Endometrial microvascular endothelial cells (primary cell): ENCODE measurements at regions not wholly inside any gene's neighbourhood (a gene's known extent, or its start where the extent isn't known, plus 50 kb on each side); places are given as distances from the start of the nearest gene placed in this dataset.

Experiments
- in situ Hi-C: cut with HindIII; loops from 2 replicates; pipeline ENCODE4 v1.10.0; 2017; ENCODE audit warnings: low sequenced_read_pairs, low pct_unique_long_range_greater_than_20kb; ENCODE audit errors: inconsistent ontology term

- in situ Hi-C loops = no loop called here
Observed at GRCh38 chr10:28250782-28251181, 52.1 kb downstream of the MPP7 start.

DNA sequence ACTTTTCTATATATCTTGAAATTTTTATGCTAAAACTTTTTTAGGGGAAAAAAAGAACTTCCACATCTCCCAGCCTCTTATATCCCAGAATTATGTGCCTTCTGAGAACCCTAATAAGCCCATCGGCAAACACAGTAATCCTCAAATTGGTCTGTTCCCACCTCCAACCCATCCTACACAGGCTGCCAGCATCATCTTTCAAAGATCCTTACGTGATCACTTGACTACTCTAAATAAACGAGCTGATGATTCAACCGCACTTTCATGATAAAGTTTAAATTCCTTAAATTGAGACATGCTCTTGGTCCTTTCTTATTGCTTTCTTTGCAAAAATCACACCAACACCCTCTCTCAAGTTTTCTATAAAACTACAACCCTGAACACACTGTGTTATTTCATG, 52.5 kb downstream of the MPP7 start:
- in situ Hi-C loops = no loop called here

DNA sequence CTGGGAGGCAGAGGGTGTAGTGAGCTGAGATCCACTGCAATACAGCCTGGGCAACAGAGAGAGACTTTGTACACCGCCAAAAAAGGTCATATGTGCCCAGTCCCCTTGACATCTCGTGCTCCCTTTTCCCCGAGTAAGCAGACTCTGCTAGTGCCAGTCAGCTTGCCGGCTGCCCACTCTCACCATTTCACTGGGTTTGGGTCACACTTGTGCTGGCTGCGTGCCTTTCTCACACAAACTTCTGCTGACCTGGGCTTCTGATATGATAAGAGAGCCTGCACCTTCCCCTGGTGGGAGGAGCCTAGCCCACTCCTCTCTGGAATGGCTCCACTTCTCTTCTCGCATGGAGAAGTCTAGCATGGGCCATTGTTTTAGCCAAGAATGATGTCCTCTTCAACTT, 53.4 kb downstream of the MPP7 start:
- in situ Hi-C loops = no loop called here

GRCh38 chr10:28248092-28248491, 54.8 kb downstream of the MPP7 start:
- in situ Hi-C loops = no loop called here

- in situ Hi-C loops = no loop called here
Observed at GRCh38 chr10:28246023-28246422, 56.8 kb downstream of the MPP7 start.

- in situ Hi-C loops = no loop called here
Observed at GRCh38 chr10:28243923-28244322, 58.9 kb downstream of the MPP7 start.

DNA sequence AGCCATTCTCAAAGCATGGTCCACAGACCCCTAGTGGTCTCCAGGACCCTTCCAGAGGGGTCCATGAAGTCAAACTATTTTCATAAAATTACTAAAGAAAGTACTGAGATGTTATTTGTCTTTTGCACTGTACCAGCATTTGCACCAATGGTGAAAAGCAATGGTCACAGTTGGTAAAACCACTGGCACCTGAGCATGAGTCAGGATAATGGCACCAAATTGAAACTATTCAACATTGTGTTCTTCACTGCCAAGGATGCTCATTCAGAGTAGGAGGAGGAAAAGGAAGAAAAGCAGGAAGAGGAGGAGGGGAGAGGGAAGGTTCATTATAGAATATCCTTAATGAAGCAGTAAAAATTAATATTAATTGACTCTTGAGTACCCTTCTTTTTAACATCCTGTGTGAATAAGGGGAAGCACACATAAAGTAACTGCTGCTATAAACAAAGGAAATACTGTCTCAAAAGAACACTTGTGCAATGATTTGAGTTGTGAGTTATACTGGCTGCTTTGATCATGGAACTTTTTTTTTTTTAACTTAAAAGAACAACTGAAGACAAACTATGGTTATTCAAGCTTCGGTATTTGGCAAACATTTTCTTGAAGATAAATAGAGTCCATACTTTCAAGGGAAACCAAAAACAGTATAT, 60.2 kb downstream of the MPP7 start:
- in situ Hi-C loops = no loop called here

DNA sequence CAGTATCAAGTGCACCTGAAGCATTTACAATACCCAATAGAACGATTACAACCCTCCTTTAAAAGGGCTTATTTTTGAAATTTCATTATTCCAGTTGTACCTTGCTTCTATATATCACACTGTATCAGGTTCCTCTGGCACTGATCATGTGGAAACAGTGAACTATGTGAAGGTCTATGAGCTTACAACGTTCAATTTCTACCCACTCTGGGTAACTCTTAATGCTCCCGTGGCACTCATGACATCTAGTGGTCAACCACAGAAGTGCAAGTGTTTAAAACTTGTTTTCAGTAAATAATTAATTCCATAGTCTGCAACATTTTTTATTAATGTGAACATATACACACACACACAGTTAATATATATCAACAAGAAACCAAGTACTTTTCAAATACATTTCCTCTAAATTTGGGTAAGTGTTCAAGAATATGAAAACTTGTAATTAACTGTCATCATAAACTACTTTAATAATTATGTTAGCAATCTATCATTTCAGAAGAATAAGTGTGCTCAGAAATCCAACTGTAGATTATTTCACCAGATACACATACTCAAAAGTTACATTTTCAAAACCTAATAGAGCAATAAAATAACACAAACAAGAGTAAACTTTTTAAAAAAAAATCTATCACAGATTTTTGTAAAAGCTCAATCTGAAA, 61.0 kb downstream of the MPP7 start:
- in situ Hi-C loops = no loop called here

- in situ Hi-C loops = no loop called here
Observed at GRCh38 chr10:28240400-28240799, 62.5 kb downstream of the MPP7 start.

- in situ Hi-C loops = no loop called here
Observed at GRCh38 chr10:28236591-28236990, 66.3 kb downstream of the MPP7 start.

DNA sequence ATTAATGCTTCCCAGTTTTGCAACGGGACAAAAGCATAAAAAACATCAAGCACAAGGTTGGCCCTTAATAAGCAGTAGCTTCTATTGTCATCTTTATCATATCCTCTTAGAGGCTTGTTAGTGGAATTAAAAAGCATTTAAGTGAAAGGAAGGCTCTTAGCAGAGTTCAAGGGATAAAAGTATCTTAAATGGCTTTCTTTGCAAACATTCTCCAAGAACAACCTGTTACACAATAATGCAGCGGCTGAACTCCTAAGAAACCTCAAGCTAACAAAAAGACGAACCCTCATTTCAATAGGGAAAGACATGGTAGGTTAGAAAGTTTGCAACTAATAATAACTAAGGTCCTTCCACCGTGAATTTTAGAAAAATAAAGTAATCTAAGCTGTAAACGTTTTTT, 82.1 kb downstream of the MPP7 start:
- in situ Hi-C loops = no loop called here

- in situ Hi-C loops = no loop called here
Observed at GRCh38 chr10:28219251-28219650, 83.6 kb downstream of the MPP7 start.

DNA sequence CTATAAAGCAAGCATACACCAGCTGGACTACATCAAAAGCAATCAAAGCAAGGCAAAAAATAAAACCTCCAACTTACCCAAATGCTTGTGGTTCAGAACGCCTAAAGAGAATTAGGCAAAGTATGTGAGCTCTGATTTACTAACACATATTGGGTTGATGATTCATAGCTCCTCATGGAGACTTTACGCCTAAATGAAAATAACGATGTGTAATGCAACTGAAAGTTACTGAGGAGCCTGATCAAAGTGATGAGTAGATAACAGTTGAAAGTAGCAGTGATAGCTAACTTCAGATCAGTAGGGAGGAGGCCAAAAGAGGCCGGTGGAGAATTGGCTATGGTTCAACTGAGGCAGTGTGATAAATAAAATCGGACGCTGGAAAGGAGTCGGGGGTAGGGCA, 85.0 kb downstream of the MPP7 start:
- in situ Hi-C loops = no loop called here

DNA sequence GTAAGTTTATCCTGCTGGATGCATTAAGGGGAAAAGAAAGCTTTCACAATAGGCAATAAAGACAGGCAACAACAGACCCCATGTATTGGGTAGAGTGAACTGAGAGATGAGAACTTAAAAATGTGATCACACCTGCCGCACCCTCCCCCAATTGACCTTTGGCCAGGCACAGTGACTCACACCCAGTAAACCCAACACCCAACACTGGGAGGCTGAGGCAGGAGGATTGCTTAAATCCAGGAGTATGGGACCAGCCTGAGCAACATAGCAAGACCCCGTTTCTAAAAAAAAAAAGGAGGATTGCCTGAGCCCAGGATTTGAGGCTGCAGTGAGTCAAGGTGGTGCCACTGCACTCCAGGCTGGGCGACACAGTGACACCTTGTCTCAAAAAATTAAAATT, 86.9 kb downstream of the MPP7 start:
- in situ Hi-C loops = no loop called here

DNA sequence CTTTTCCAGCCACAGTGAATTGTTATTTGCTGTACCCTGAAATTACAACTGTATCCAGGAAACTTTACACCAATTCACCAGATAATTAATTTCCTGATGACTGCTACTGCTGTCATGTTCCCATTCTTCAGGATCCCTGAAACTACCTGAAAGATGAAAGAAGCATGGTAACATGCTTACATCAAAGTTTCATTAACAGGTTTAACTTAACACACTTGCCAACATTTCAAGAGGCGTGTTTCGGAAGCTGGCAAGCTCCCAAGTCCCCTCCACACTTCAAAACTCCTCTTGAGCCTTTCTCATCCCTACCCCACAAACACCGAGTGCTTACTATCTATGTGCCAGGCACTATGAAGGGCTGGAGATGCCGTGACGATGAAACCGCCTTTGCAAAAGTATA, 88.6 kb downstream of the MPP7 start:
- in situ Hi-C loops = no loop called here

DNA sequence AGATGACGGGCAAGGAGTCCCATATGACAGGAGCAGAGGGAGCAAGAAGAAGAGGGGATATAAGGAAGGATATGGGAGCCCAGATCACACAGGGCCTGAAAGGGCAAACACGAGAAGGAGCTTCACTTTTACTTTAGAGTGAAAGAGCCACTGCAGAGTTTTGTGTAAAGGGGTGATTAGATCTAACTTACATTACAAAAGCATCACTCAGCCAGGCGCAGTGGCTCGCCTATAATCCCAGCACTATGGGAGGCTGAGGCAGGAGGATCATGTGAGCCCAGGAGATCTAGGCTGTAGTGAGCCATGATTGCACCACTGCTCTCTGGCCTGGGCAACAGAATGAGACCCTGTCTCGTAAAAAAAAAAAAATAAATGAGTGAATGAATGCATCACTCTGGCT, 91.1 kb downstream of the MPP7 start:
- in situ Hi-C loops = no loop called here

GRCh38 chr10:28207799-28208198, 95.1 kb downstream of the MPP7 start:
- in situ Hi-C loops = no loop called here

- in situ Hi-C loops = no loop called here
Observed at GRCh38 chr10:28202941-28203352, 99.9 kb downstream of the MPP7 start.

GRCh38 chr10:28201410-28202400, 101.2 kb downstream of the MPP7 start:
- in situ Hi-C loops = no loop called here

GRCh38 chr10:28200775-28201174, 102.1 kb downstream of the MPP7 start:
- in situ Hi-C loops = no loop called here
